Middle frontal gyrus (tissue), 1 donor: ENCODE measurements at regions not wholly inside any gene's neighbourhood (a gene's known extent, or its start where the extent isn't known, plus 50 kb on each side); places are given as distances from the start of the nearest gene placed in this dataset.
"Not testable (repeated sequence)": the region's sequence is repeated elsewhere in the genome, so short reads cannot be mapped to it uniquely, and the experiment has no call there.

ENCODE experiments used
- DNase-seq: peaks from one replicate; pipeline ENCODE4 v3.0.0-alpha.2; 2015; ENCODE audit warnings: low spot score; ENCODE audit errors: extremely low spot score

GRCh38 chr13:22959859-22960258 lies 220.9 kb upstream of the SGCG start:
- DNase-seq = not testable (repeated sequence)

GRCh38 chr13:22960827-22961226 lies 220.0 kb upstream of the SGCG start:
- no peak for DNase-seq

- DNase-seq = not testable (repeated sequence)
Observed at GRCh38 chr13:22961342-22961741, 219.4 kb upstream of the SGCG start.

- DNase-seq = no peak
Observed at GRCh38 chr13:22961835-22962537, 218.8 kb upstream of the SGCG start.

GRCh38 chr13:22963384-22964053 lies 217.3 kb upstream of the SGCG start:
- DNase-seq = not testable (repeated sequence)

- no peak for DNase-seq
Observed at GRCh38 chr13:22964245-22964966, 216.4 kb upstream of the SGCG start.

- DNase-seq = not testable (repeated sequence)
Observed at GRCh38 chr13:22965011-22965857, 215.5 kb upstream of the SGCG start.

- not testable (repeated sequence) for DNase-seq
Observed at GRCh38 chr13:22965858-22966239, 214.9 kb upstream of the SGCG start.

GRCh38 chr13:22966753-22967152 lies 214.0 kb upstream of the SGCG start:
- DNase-seq = not testable (repeated sequence)

GRCh38 chr13:22967669-22968068 lies 213.1 kb upstream of the SGCG start:
- DNase-seq = no peak

- no peak for DNase-seq
Observed at GRCh38 chr13:22979952-22980351, 200.8 kb upstream of the SGCG start.

- DNase-seq = no peak
Observed at GRCh38 chr13:22980936-22981335, 199.8 kb upstream of the SGCG start.

- no peak for DNase-seq
Observed at GRCh38 chr13:22993148-22993547, 187.6 kb upstream of the SGCG start.

GRCh38 chr13:23003446-23003845 lies 177.3 kb upstream of the SGCG start:
- no peak for DNase-seq

- no peak for DNase-seq
Observed at GRCh38 chr13:23007426-23007825, 173.4 kb upstream of the SGCG start.

GRCh38 chr13:23018143-23018542 lies 162.6 kb upstream of the SGCG start:
- no peak for DNase-seq

- no peak for DNase-seq
Observed at GRCh38 chr13:23020246-23020843, 160.4 kb upstream of the SGCG start.

- DNase-seq = peak; percentile 15
Observed at GRCh38 chr13:23021906-23022305, 158.9 kb upstream of the SGCG start.

GRCh38 chr13:23022704-23023103 lies 158.1 kb upstream of the SGCG start:
- no peak for DNase-seq

GRCh38 chr13:23025864-23026608 lies 154.7 kb upstream of the SGCG start:
- no peak for DNase-seq
